H1 (cell line): ENCODE measurements at regions not wholly inside any gene's neighbourhood (a gene's known extent, or its start where the extent isn't known, plus 50 kb on each side); places are given as distances from the start of the nearest gene placed in this dataset.

Experiments
- CTCF ChIA-PET: fragments of 300-600 bp; sonication (Branson Sonifier 250); formaldehyde crosslinking; loops from one replicate; lab custom pipeline; 2021; ENCODE audit not compliant: partially characterized antibody; lab: Charles Lee
- POLR2A ChIA-PET: fragments of 300-600 bp; sonication (Branson Sonifier 250); formaldehyde crosslinking; loops from one replicate; lab custom pipeline; 2021; ENCODE audit warnings: inconsistent platforms; ENCODE audit not compliant: partially characterized antibody; lab: Charles Lee
- DNase-seq, 2 experiments: peaks; one replicate each; pipeline versions ENCODE4 v3.0.0 to v3.0.0-alpha.2; 2010 to 2022; ENCODE audit warnings: low spot score in 2 of 2, low read depth in 1 of 2, mixed read lengths in 1 of 2
- FAIRE-seq: peaks from 2 replicates; lab custom pipeline; 2011; peaks lifted over from hg19 to GRCh38; lab: Jason Lieb, UNC
- H2AFZ ChIP-seq: 2 replicates; pipeline ENCODE4 v1.8.1; 2012; ENCODE audit warnings: low read length, inconsistent platforms
- H2AK5ac ChIP-seq: 2 replicates; pipeline ENCODE4 v1.6.1; 2013; ENCODE audit warnings: low read depth, low read length
- H2BK120ac ChIP-seq: replicated peaks from 2 replicates; pipeline ENCODE3; 2013; ENCODE audit warnings: low read depth, low read length, inconsistent platforms
- H2BK12ac ChIP-seq: 2 replicates; pipeline ENCODE4 v1.6.1; 2013; ENCODE audit warnings: low read depth, low read length
- H2BK15ac ChIP-seq: 2 replicates; pipeline ENCODE4 v1.6.1; 2013; ENCODE audit warnings: low read length
- H2BK20ac ChIP-seq: 2 replicates; pipeline ENCODE4 v1.6.1; 2013; ENCODE audit warnings: low read length
- H2BK5ac ChIP-seq: 2 replicates; pipeline ENCODE4 v1.6.1; 2013; ENCODE audit warnings: low read depth, low read length
- H3K14ac ChIP-seq: 2 replicates; pipeline ENCODE4 v1.6.1; 2013; ENCODE audit warnings: inconsistent platforms; ENCODE audit not compliant: insufficient read length
- H3K18ac ChIP-seq: 2 replicates; pipeline ENCODE4 v1.6.1; 2013; ENCODE audit warnings: low read length; ENCODE audit errors: extremely low read depth
- H3K23ac ChIP-seq: 2 replicates; pipeline ENCODE4 v1.6.1; 2013; ENCODE audit warnings: inconsistent platforms; ENCODE audit not compliant: insufficient read length
- H3K23me2 ChIP-seq: 2 replicates; pipeline ENCODE4 v1.6.1; 2013; ENCODE audit warnings: low read depth, low read length
- H3K27ac ChIP-seq: 2 replicates; pipeline ENCODE4 v1.6.1; 2011; ENCODE audit warnings: low read depth, low read length, inconsistent platforms
- H3K27me3 ChIP-seq, 4 experiments: replicated peaks in 1 of 4; 1 replicate in 1 of 4; 2 replicates in 3 of 4; pipeline versions ENCODE4 v1.6.1 to v1.8.1; 2011 to 2013; ENCODE audit warnings: low read length in 3 of 4, mild to moderate bottlenecking in 3 of 4, inconsistent platforms in 2 of 4, mixed read lengths in 2 of 4, moderate library complexity in 1 of 4; ENCODE audit not compliant: control insufficient read depth in 3 of 4, insufficient read depth in 3 of 4; ENCODE audit errors: extremely low read depth in 1 of 4
- H3K36me3 ChIP-seq, 4 experiments: 2 replicates each; pipeline versions ENCODE4 v1.6.1 to v1.8.1; 2011 to 2013; ENCODE audit warnings: mild to moderate bottlenecking in 4 of 4, low read length in 3 of 4, moderate library complexity in 2 of 4, control low read depth in 1 of 4, inconsistent platforms in 1 of 4; ENCODE audit not compliant: insufficient read depth in 4 of 4, control insufficient read depth in 2 of 4
- H3K4ac ChIP-seq: replicated peaks from 2 replicates; pipeline ENCODE3; 2013; ENCODE audit warnings: low read length, low read depth, mixed read lengths, inconsistent platforms; ENCODE audit not compliant: insufficient read length
- H3K4me1 ChIP-seq, 4 experiments: replicated peaks in 1 of 4; 1 replicate in 1 of 4; 2 replicates in 3 of 4; pipeline versions ENCODE4 v1.6.1 to v1.8.1; 2011 to 2013; ENCODE audit warnings: low read length in 3 of 4, inconsistent platforms in 2 of 4, mixed read lengths in 1 of 4; ENCODE audit not compliant: insufficient read depth in 4 of 4, control insufficient read depth in 3 of 4
- H3K4me2 ChIP-seq, 2 experiments: 2 replicates each; pipeline versions ENCODE4 v1.6.1 to v1.8.1; 2011 to 2013; ENCODE audit warnings: low read depth in 2 of 2, low read length in 2 of 2, control low read depth in 1 of 2, inconsistent platforms in 1 of 2, mild to moderate bottlenecking in 1 of 2; ENCODE audit not compliant: insufficient read depth in 1 of 2
- H3K4me3 ChIP-seq, 4 experiments: fragments of 200-600, 300-600 bp in 1 of 4; sonication (generic), shearing (Covaris generic), sonication (Bioruptor Twin) in 1 of 4; 2 replicates each; pipeline versions ENCODE4 v1.5.1 to v1.8.1; 2011 to 2016; ENCODE audit warnings: low read length in 4 of 4, low read depth in 3 of 4, control low read depth in 2 of 4, inconsistent platforms in 2 of 4, mild to moderate bottlenecking in 2 of 4, mixed read lengths in 1 of 4, moderate library complexity in 1 of 4; ENCODE audit not compliant: insufficient read depth in 2 of 4; ENCODE audit errors: extremely low read depth in 1 of 4
- H3K56ac ChIP-seq: replicated peaks from 2 replicates; pipeline ENCODE3; 2013; ENCODE audit warnings: low read depth, mild to moderate bottlenecking, mixed read lengths, low read length, inconsistent platforms; ENCODE audit not compliant: insufficient read length
- H3K79me1 ChIP-seq: 2 replicates; pipeline ENCODE4 v1.6.1; 2013; ENCODE audit warnings: low read depth, low read length, control low read depth
- H3K79me2 ChIP-seq, 2 experiments: 2 replicates each; pipeline versions ENCODE4 v1.6.1 to v1.8.1; 2012 to 2013; ENCODE audit warnings: low read length in 2 of 2, mild to moderate bottlenecking in 2 of 2, inconsistent platforms in 1 of 2; ENCODE audit not compliant: insufficient read depth in 2 of 2, control insufficient read depth in 1 of 2
- H3K9ac ChIP-seq, 4 experiments: replicated peaks in 1 of 4; 1 replicate in 1 of 4; 2 replicates in 3 of 4; pipeline versions ENCODE4 v1.6.1 to v1.8.1; 2011 to 2013; ENCODE audit warnings: low read depth in 3 of 4, low read length in 3 of 4, control low read depth in 2 of 4, mild to moderate bottlenecking in 2 of 4, moderate library complexity in 2 of 4, inconsistent platforms in 1 of 4; ENCODE audit errors: extremely low read depth in 1 of 4
- H3K9me3 ChIP-seq, 2 experiments: 2 replicates each; pipeline versions ENCODE4 v1.6.1 to v1.8.1; 2012 to 2013; ENCODE audit warnings: mild to moderate bottlenecking in 2 of 2, moderate library complexity in 2 of 2, control low read depth in 1 of 2, inconsistent platforms in 1 of 2, low read depth in 1 of 2, low read length in 1 of 2, mixed read lengths in 1 of 2; ENCODE audit not compliant: insufficient read depth in 2 of 2
- H4K20me1 ChIP-seq, 2 experiments: replicated peaks in 1 of 2; 2 replicates each; pipeline versions ENCODE3 to v1.8.1; 2011 to 2013; ENCODE audit warnings: inconsistent platforms in 2 of 2, low read length in 2 of 2, mild to moderate bottlenecking in 1 of 2; ENCODE audit not compliant: insufficient read depth in 2 of 2, control insufficient read depth in 1 of 2
- H4K5ac ChIP-seq: 2 replicates; pipeline ENCODE4 v1.6.1; 2013; ENCODE audit warnings: low read length, low read depth, mixed read lengths, inconsistent platforms; ENCODE audit not compliant: insufficient read length
- H4K8ac ChIP-seq: 2 replicates; pipeline ENCODE4 v1.8.0; 2013; ENCODE audit warnings: mild to moderate bottlenecking, moderate library complexity, low read length, inconsistent platforms; ENCODE audit not compliant: insufficient read depth; ENCODE audit errors: extremely low read depth
- H4K91ac ChIP-seq: replicated peaks from 2 replicates; pipeline ENCODE3; 2013; ENCODE audit warnings: low read length, mixed read lengths, inconsistent platforms; ENCODE audit not compliant: insufficient read length
- BACH1 ChIP-seq: IDR thresholded peaks from 2 replicates; pipeline ENCODE4 v1.6.1; 2012; ENCODE audit warnings: low read length, improper control_type of control experiment
- BCL11A ChIP-seq, 2 experiments: IDR thresholded peaks; one replicate each; pipeline ENCODE4 v1.6.1; 2011; ENCODE audit warnings: low read depth in 2 of 2, low read length in 2 of 2, mild to moderate bottlenecking in 2 of 2
- CREB1 ChIP-seq: IDR thresholded peaks from 2 replicates; pipeline ENCODE4 v1.6.1; 2012; ENCODE audit warnings: inconsistent platforms
- POLR2AphosphoS5 ChIP-seq: IDR thresholded peaks from 2 replicates; pipeline ENCODE4 v1.6.1; 2011; ENCODE audit warnings: low read depth, low read length
- SIX5 ChIP-seq: IDR thresholded peaks from 2 replicates; pipeline ENCODE4 v1.6.1; 2011; ENCODE audit warnings: mild to moderate bottlenecking, low read depth, low read length
- SP1 ChIP-seq: IDR thresholded peaks from 2 replicates; pipeline ENCODE4 v1.6.1; 2011; ENCODE audit warnings: low read depth, low read length
- SP2 ChIP-seq: IDR thresholded peaks from 2 replicates; pipeline ENCODE4 v1.6.1; 2012; ENCODE audit warnings: mild to moderate bottlenecking, low read length, inconsistent platforms
- ZNF274 ChIP-seq: IDR thresholded peaks from 2 replicates; pipeline ENCODE4 v1.7.0; 2012; ENCODE audit warnings: low read length, borderline replicate concordance; ENCODE audit errors: extremely low read depth
- WGBS, 2 experiments: shearing (Covaris generic) in 1 of 2; methylation state at CpG; one replicate each; pipeline versions ENCODE4 v1.1.6 to v1.1.7; 2013 to 2015; ENCODE audit warnings: low lambda C conversion rate in 2 of 2, mixed read lengths in 2 of 2, inconsistent platforms in 1 of 2, low coverage in 1 of 2, missing lambda C conversion rate in 1 of 2; ENCODE audit not compliant: insufficient replicate concordance in 2 of 2, insufficient coverage in 1 of 2, insufficient read length in 1 of 2; ENCODE audit errors: extremely low coverage in 1 of 2, missing lambda C conversion rate in 1 of 2; 5-methylcytosine and 5-hydroxymethylcytosine counted together

DNA sequence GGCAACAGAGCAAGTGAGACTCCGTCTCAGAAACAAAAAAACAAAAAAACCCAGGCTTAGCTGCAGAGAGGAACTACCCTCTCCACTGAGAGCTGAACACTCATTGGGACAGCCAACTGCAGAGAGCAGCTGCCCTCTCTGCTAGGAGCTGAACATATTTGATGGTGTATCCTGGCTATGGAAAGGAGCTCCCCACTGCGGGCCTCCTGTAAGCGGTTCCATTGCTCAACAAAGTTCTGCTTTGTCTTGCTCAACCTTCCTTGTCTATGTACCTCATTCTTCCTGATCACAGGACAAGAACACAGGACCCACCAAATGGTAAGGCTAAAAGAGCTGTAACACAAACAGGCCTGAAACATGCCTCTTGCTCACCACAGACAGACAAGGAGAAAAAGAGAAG lies 246.3 kb upstream of the LRRTM4 start:
- no peak for DNase-seq
- TF ChIP-seq BCL11A (IDR thresholded peaks at IDR 0.05; ENCODE audit: low read depth in 2 of 2, low read length in 2 of 2) (no peak), BACH1 (no peak), ZNF274 (no peak), POLR2AphosphoS5 (no peak), SP2 (no peak), SP1 (no peak), SIX5 (no peak), CREB1 (no peak)
- H3K79me1 ChIP-seq = no peaks in the 10 kb centered on the region

More for the DNA sequence above, 246.3 kb upstream of the LRRTM4 start:
- Histone ChIP-seq H2BK20ac (no peak overlapping the region), H2BK120ac (no peak overlapping the region), H3K4me1 (no peaks in the 10 kb centered on the region), H3K79me2 (no peaks in the 10 kb centered on the region), H3K9ac (no peak overlapping the region), H3K4ac (no peak overlapping the region), H4K8ac (no peak overlapping the region), H3K27me3 (no peaks in the 10 kb centered on the region), H2AK5ac (no peak overlapping the region), H4K91ac (no peak overlapping the region), H3K27ac (no peak overlapping the region), H4K5ac (no peak overlapping the region), H2BK15ac (no peak overlapping the region), H3K18ac (no peak overlapping the region), H3K4me2 (no peak overlapping the region), H3K4me3 (no peak overlapping the region), H4K20me1 (no peaks in the 10 kb centered on the region), H3K56ac (no peak overlapping the region), H3K23ac (no peak overlapping the region), H3K23me2 (no peaks in the 10 kb centered on the region), H3K14ac (no peak overlapping the region), H3K9me3 (0 out of 4 replicates have a peak, but pooled peaks cover 2 to 3% of the 10 kb centered on the region in 2 experiments), H3K36me3 (no peaks in the 10 kb centered on the region), H2AFZ (no peak overlapping the region), H2BK5ac (no peak overlapping the region; the same call in 1 of the 2 replicates), H2BK12ac (no peak overlapping the region)
- ChIA-PET POLR2A (interaction anchor here (0.9 kb wide), 1 partner anchor 14 kb away, joined by 3 read pairs; no protein-coding TSS in a partner anchor), CTCF (interaction anchor here (0.6 to 0.7 kb wide), 3 partner anchors 374 to 1399 kb away, joined by 3 to 4 read pairs (median 3); no protein-coding TSS in a partner anchor)
- WGBS, 2 experiments = 96% methylated on average over 2 of the region's 3 CpGs; no CpG with 5 or more reads in 1 of the 2 experiments
- no peak for FAIRE-seq
